Activated T-cell treated with anti-CD3 and anti-CD28 coated beads, Interleukin-2, amount 50 U/mL, for 24 hours (primary cell): ENCODE measurements at regions not wholly inside any gene's neighbourhood (a gene's known extent, or its start where the extent isn't known, plus 50 kb on each side); places are given as distances from the start of the nearest gene placed in this dataset.
"Not testable (repeated sequence)": the region's sequence is repeated elsewhere in the genome, so short reads cannot be mapped to it uniquely, and the experiment has no call there.

ENCODE experiments used
- DNase-seq: peaks from one replicate; pipeline ENCODE4 v3.0.0-alpha.2; 2020
- H3K27ac Mint-ChIP-seq: 2 replicates; pipeline ENCODE4 v1.8.0; 2020; ENCODE audit warnings: mild to moderate bottlenecking, mixed read lengths
- H3K27me3 Mint-ChIP-seq: 2 replicates; pipeline ENCODE4 v1.8.0; 2020; ENCODE audit warnings: mixed read lengths
- H3K36me3 Mint-ChIP-seq: 2 replicates; pipeline ENCODE4 v1.8.0; 2020; ENCODE audit warnings: low read depth, mixed read lengths
- H3K4me1 Mint-ChIP-seq: 2 replicates; pipeline ENCODE4 v1.8.0; 2020; ENCODE audit warnings: low read depth, mixed read lengths
- H3K4me3 Mint-ChIP-seq: 2 replicates; pipeline ENCODE4 v1.8.0; 2020; ENCODE audit warnings: mild to moderate bottlenecking, moderate library complexity, mixed read lengths
- H3K9me3 Mint-ChIP-seq: 2 replicates; pipeline ENCODE4 v1.8.0; 2020; ENCODE audit warnings: mixed read lengths

DNA sequence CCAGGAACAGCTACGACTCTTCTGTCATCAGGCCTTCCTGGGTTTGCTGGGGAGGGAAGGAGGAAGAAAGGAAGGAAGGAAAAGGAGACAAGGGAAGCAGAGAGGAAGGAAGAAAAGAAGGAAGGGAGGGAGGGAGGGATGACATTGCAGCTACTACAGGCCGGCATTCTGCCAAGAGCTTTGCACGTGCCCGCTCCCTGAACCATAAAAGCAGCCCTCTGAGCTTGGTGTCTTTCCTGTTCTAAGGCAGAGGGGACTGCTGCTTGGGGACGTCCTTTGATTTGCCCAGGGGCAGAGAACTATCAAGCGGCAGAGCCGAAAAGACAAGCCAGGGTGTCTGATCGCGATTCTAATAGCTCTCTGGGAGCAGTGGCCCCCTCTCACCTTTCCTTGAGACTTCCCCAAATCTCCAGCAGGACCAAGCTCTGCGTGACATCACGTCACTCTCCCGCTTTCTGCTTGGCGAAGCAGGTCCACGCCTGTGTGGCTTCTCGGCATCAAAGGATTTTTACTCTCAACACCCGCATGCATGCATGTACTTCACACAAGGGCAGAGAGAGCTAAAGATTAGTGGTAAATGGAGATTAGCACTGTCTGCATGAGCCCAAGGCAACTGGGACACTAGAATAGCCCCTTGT lies 167.8 kb upstream of the AUTS2 start:
- Mint-ChIP-seq H3K4me3 (no peak overlapping the region), H3K27ac (no peak overlapping the region), H3K4me1 (no peaks in the 10 kb centered on the region), H3K36me3 (no peaks in the 10 kb centered on the region), H3K27me3 (peaks cover 37% of the 10 kb centered on the region), H3K9me3 (peaks cover 6% of the 10 kb centered on the region)
- no peak for DNase-seq

GRCh38 chr7:69431626-69432025 lies 166.6 kb upstream of the AUTS2 start:
- H3K27ac Mint-ChIP-seq = no peak overlapping the region
- peaks cover 37% of the 10 kb centered on the region for H3K27me3 Mint-ChIP-seq
- H3K9me3 Mint-ChIP-seq = peaks cover 6% of the 10 kb centered on the region
- H3K4me1 Mint-ChIP-seq = no peaks in the 10 kb centered on the region
- DNase-seq = no peak
- H3K4me3 Mint-ChIP-seq = no peak overlapping the region
- H3K36me3 Mint-ChIP-seq = no peaks in the 10 kb centered on the region

GRCh38 chr7:69432276-69432675 lies 166.0 kb upstream of the AUTS2 start:
- not testable (repeated sequence) for H3K4me1 Mint-ChIP-seq, H3K9me3 Mint-ChIP-seq, H3K27ac Mint-ChIP-seq, H3K4me3 Mint-ChIP-seq, H3K36me3 Mint-ChIP-seq, DNase-seq
- peaks cover 37% of the 10 kb centered on the region for H3K27me3 Mint-ChIP-seq

GRCh38 chr7:69433081-69433480 lies 165.2 kb upstream of the AUTS2 start:
- Mint-ChIP-seq H3K4me3 (no peak overlapping the region), H3K9me3 (peaks cover 6% of the 10 kb centered on the region), H3K27me3 (peaks cover 36% of the 10 kb centered on the region), H3K36me3 (no peaks in the 10 kb centered on the region), H3K4me1 (no peaks in the 10 kb centered on the region), H3K27ac (no peak overlapping the region)
- no peak for DNase-seq

DNA sequence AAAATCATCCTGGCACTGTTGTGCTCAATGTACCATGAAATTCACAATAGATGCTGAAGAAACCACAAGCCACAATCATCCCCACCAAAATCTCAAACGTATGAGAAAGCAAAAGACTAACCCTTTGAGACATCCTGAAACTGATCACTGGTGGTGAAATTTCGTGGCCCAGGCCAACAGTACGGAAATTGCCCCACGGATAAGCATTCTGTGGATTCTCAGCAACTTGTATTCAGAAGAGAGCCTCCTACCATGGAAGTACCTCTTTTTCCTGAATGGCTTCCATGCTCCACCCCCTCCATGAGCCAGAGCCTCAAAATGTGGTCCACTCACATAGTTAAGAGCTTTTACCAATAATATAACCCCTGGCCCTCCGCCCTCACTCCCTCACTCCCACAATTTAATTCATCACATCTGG lies 163.9 kb upstream of the AUTS2 start:
- no peak overlapping the region for H3K27ac Mint-ChIP-seq

GRCh38 chr7:69435711-69436110 lies 162.6 kb upstream of the AUTS2 start:
- Mint-ChIP-seq H3K27ac (no peak overlapping the region), H3K27me3 (peaks cover 16% of the 10 kb centered on the region), H3K4me1 (no peaks in the 10 kb centered on the region), H3K36me3 (no peaks in the 10 kb centered on the region), H3K4me3 (no peak overlapping the region), H3K9me3 (peaks cover 16% of the 10 kb centered on the region)
- DNase-seq = no peak

More for the DNA sequence above, 163.9 kb upstream of the AUTS2 start:
- Mint-ChIP-seq H3K27me3 (peaks cover 25% of the 10 kb centered on the region), H3K4me1 (no peaks in the 10 kb centered on the region), H3K4me3 (no peak overlapping the region), H3K36me3 (no peaks in the 10 kb centered on the region), H3K9me3 (peaks cover 7% of the 10 kb centered on the region)
- DNase-seq = no peak

- Mint-ChIP-seq H3K27ac (no peak overlapping the region), H3K4me1 (no peaks in the 10 kb centered on the region), H3K36me3 (no peaks in the 10 kb centered on the region), H3K9me3 (peaks cover 16% of the 10 kb centered on the region), H3K4me3 (no peak overlapping the region), H3K27me3 (peaks cover 5% of the 10 kb centered on the region)
- DNase-seq = no peak
These were observed 161.3 kb upstream of the AUTS2 start for GRCh38 chr7:69436946-69437345.

DNA sequence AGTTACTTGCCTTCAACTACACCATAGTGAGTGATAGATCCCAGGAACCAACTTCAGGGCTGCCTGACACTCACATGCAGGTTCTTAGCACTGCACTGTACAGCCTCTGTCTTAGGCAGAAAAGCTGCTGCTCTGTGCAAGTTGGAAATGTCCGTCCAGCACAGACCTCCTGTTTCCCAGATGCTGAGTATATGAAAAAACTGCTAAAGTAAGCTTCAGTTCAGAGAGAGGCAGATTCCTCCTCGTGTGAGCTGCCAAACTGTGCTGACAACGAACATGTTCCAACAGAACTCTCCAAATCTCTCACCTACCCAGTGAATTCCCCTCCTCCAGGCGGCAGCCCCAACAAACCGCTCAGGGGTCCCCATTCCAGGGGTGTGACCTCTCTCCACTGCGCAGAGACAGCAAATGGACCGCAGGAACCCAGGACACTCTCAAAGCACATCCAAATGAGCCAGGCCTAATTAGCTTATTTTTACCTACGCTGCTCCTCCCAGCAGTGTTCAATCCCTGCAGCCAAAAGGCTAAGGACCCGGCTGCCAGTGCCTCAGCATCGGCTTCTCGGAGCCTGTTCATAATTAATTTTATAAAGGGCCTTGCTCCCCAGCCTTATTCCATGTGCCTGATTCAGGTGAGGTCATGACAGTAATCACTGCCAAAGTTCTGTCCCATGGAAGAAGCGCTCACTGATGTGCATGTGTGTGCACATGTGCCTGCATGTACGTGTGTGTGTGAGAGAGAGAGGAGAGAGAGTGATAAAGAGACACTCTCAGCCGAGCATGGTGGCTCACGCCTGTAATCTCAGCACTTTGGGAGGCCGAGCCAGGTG lies 159.5 kb upstream of the AUTS2 start:
- no peak for DNase-seq
- Mint-ChIP-seq H3K4me3 (no peak overlapping the region), H3K27ac (no peak overlapping the region), H3K27me3 (no peaks in the 10 kb centered on the region), H3K9me3 (peaks cover 16% of the 10 kb centered on the region), H3K4me1 (no peaks in the 10 kb centered on the region), H3K36me3 (no peaks in the 10 kb centered on the region)

- Mint-ChIP-seq H3K36me3 (no peaks in the 10 kb centered on the region), H3K4me3 (no peak overlapping the region), H3K27ac (no peak overlapping the region), H3K27me3 (no peaks in the 10 kb centered on the region), H3K9me3 (peaks cover 15% of the 10 kb centered on the region), H3K4me1 (no peaks in the 10 kb centered on the region)
- no peak for DNase-seq
These were observed 158.5 kb upstream of the AUTS2 start for GRCh38 chr7:69439636-69440325.

DNA sequence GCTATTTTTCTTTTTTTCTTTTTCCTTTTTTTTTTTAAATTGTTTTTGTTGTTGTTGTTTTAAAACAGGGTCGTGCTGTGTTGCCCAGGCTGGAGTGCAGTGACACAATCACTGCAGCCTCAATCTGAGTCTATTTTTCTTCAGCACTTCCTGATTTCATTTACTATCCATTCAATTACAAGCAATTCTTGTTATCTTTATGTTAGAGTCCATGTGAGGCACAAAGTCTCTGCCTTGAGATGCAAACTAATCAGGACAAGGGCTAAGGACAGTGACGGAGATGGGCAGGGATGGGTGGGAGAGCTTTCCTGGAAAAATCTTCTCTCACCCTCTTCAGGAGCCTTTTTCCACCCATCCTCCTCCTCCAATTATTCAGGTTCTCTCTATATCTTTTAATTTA lies 157.3 kb upstream of the AUTS2 start:
- no peak for DNase-seq
- Mint-ChIP-seq H3K9me3 (peaks cover 15% of the 10 kb centered on the region), H3K4me3 (no peak overlapping the region), H3K27me3 (no peaks in the 10 kb centered on the region), H3K27ac (no peak overlapping the region), H3K36me3 (no peaks in the 10 kb centered on the region), H3K4me1 (no peaks in the 10 kb centered on the region)

DNA sequence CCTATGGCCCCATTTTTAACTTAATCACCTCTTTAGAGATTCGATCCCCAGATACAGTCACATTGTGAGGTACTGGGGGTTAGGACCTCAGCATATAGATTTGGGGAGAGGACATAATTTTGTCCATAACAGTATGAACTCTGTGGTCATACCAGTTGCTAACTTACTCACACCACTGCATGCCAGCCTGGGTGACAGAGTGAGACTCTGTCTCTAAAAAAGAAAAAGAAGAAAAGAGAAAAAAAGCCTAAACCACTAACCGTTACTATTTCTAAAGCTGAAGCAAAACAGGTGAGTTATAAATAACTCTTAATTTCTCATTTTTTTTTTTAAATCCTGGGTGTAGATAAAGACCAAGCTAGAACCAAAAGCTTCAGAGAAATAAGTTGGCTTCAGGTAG lies 155.1 kb upstream of the AUTS2 start:
- no peak overlapping the region for H3K4me3 Mint-ChIP-seq
- no peak overlapping the region for H3K27ac Mint-ChIP-seq

GRCh38 chr7:69445541-69445940 lies 152.7 kb upstream of the AUTS2 start:
- no peaks in the 10 kb centered on the region for H3K4me1 Mint-ChIP-seq
- H3K27me3 Mint-ChIP-seq = no peaks in the 10 kb centered on the region
- H3K9me3 Mint-ChIP-seq = peaks cover 2% of the 10 kb centered on the region
- no peaks in the 10 kb centered on the region for H3K36me3 Mint-ChIP-seq
- no peak for DNase-seq
- H3K4me3 Mint-ChIP-seq = no peak overlapping the region
- H3K27ac Mint-ChIP-seq = no peak overlapping the region

More for the DNA sequence above, 155.1 kb upstream of the AUTS2 start:
- no peaks in the 10 kb centered on the region for H3K36me3 Mint-ChIP-seq
- peaks cover 15% of the 10 kb centered on the region for H3K9me3 Mint-ChIP-seq
- H3K4me1 Mint-ChIP-seq = no peaks in the 10 kb centered on the region
- no peak for DNase-seq
- H3K27me3 Mint-ChIP-seq = no peaks in the 10 kb centered on the region

DNA sequence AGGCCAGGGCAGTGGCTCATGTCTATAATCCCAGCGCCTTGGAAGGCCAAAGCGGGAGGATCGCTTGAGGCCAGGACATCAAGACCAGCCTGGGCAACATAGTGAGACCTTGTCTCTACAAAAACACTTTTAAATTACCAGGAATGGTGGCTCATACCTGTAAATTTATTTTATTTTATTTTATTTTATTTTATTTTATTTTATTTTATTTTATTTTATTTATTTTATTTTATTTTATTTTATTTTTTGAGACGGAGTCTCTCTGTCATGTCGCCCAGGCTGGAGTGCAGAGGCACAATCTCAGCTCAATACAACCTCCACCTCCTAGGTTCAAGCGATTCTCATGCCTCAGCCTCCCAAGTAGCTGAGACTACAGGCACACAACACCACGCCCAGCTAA lies 152.1 kb upstream of the AUTS2 start:
- not testable (repeated sequence) for H3K27me3 Mint-ChIP-seq, H3K36me3 Mint-ChIP-seq, DNase-seq, H3K4me3 Mint-ChIP-seq, H3K9me3 Mint-ChIP-seq, H3K4me1 Mint-ChIP-seq, H3K27ac Mint-ChIP-seq

GRCh38 chr7:69448071-69448470 lies 150.2 kb upstream of the AUTS2 start:
- DNase-seq = no peak
- Mint-ChIP-seq H3K36me3 (no peaks in the 10 kb centered on the region), H3K27ac (no peak overlapping the region), H3K4me3 (no peak overlapping the region), H3K4me1 (no peaks in the 10 kb centered on the region), H3K9me3 (peaks cover 2% of the 10 kb centered on the region), H3K27me3 (no peaks in the 10 kb centered on the region)

- Mint-ChIP-seq H3K4me1 (no peaks in the 10 kb centered on the region), H3K36me3 (no peaks in the 10 kb centered on the region), H3K27ac (no peak overlapping the region), H3K27me3 (no peaks in the 10 kb centered on the region), H3K4me3 (no peak overlapping the region), H3K9me3 (no peaks in the 10 kb centered on the region)
- DNase-seq = no peak
These were observed 147.8 kb upstream of the AUTS2 start for GRCh38 chr7:69450456-69450855.
